HCT116 (cell line): ENCODE measurements at regions not wholly inside any gene's neighbourhood (a gene's known extent, or its start where the extent isn't known, plus 50 kb on each side); places are given as distances from the start of the nearest gene placed in this dataset.

ENCODE experiments used
- ATAC-seq: fragments of 200-7000 bp; cut with Tn5 transposase; 2 replicates; pipeline ENCODE4 v1.9.1; 2020; ENCODE audit warnings: mild to moderate bottlenecking, moderate library complexity
- BruUV-seq: library from RNA; stranded (reverse); fragments of 400-500 nt; replicated peaks from 2 replicates; lab custom pipeline; 2021; lab: Mats Ljungman, UMichigan
- CTCF ChIA-PET: fragments of 300-600 bp; sonication (Branson Sonifier 250); formaldehyde crosslinking; loops from one replicate; lab custom pipeline; 2021; ENCODE audit warnings: antibody characterized with exemption; lab: Charles Lee
- POLR2A ChIA-PET: fragments of 300-600, 350-600 bp; sonication (Branson Sonifier 250); formaldehyde crosslinking; loops from one replicate; lab custom pipeline; 2021; ENCODE audit warnings: antibody characterized with exemption; lab: Charles Lee
- RAD21 ChIA-PET, 2 experiments: fragments of 300-600 bp; sonication (Branson Sonifier 250); formaldehyde crosslinking; loops; one replicate each; lab custom pipeline; 2023; ENCODE audit warnings: low total read pairs in 2 of 2; ENCODE audit not compliant: uncharacterized antibody in 2 of 2, unreplicated experiment in 2 of 2, low non-redundant PET in 1 of 2; lab: Charles Lee
- DNase-seq: peaks from one replicate; pipeline ENCODE4 v3.0.0-alpha.2; 2010; ENCODE audit warnings: low read depth, low spot score
- H2AFZ ChIP-seq: fragments of 200-600 bp; shearing (Covaris generic), sonication (generic); 2 replicates; pipeline ENCODE4 v1.6.1; 2017; ENCODE audit warnings: low read depth, mixed run types, mixed read lengths, antibody characterized with exemption, low read length; ENCODE audit not compliant: poor library complexity, severe bottlenecking
- H3K27ac ChIP-seq: 2 replicates; pipeline ENCODE4 v1.5.1; 2012; ENCODE audit warnings: low read depth, low read length
- H3K27me3 ChIP-seq: fragments of 200-600 bp; sonication (generic); 2 replicates; pipeline ENCODE4 v1.6.1; 2016; ENCODE audit warnings: mixed run types, low read length, mixed read lengths; ENCODE audit not compliant: insufficient read depth
- H3K36me3 ChIP-seq, 2 experiments: fragments of 200-500 bp in 1 of 2; fragments of 200-600 bp in 1 of 2; sonication (Bioruptor generic) in 1 of 2; sonication (generic) in 1 of 2; 2 replicates each; pipeline versions ENCODE4 v1.5.1 to v1.6.1; 2014 to 2016; ENCODE audit warnings: low read length in 2 of 2, inconsistent platforms in 1 of 2, mixed read lengths in 1 of 2, mixed run types in 1 of 2; ENCODE audit not compliant: insufficient read depth in 2 of 2, control insufficient read depth in 1 of 2
- H3K4me1 ChIP-seq, 2 experiments: fragments of 200-600 bp in 1 of 2; sonication (generic) in 1 of 2; 2 replicates each; pipeline versions ENCODE4 v1.5.1 to v1.6.1; 2012 to 2017; ENCODE audit warnings: low read length in 2 of 2, inconsistent platforms in 1 of 2, mild to moderate bottlenecking in 1 of 2, mixed read lengths in 1 of 2, mixed run types in 1 of 2, moderate library complexity in 1 of 2; ENCODE audit not compliant: insufficient read depth in 2 of 2, control insufficient read depth in 1 of 2
- H3K4me2 ChIP-seq: fragments of 200-600 bp; sonication (generic); 2 replicates; pipeline ENCODE4 v1.6.1; 2017; ENCODE audit warnings: mixed run types, low read length, mixed read lengths
- H3K4me3 ChIP-seq, 2 experiments: fragments of 200-600 bp in 1 of 2; sonication (generic) in 1 of 2; replicated peaks in 1 of 2; 2 replicates each; pipeline ENCODE4 v1.5.1; 2011 to 2016; ENCODE audit warnings: low read length in 2 of 2, control low read depth in 1 of 2, low read depth in 1 of 2, mild to moderate bottlenecking in 1 of 2, mixed read lengths in 1 of 2, mixed run types in 1 of 2
- H3K79me2 ChIP-seq: fragments of 200-600 bp; sonication (generic); 2 replicates; pipeline ENCODE4 v1.6.1; 2017; ENCODE audit warnings: mild to moderate bottlenecking, mixed run types, low read length, moderate library complexity, mixed read lengths; ENCODE audit not compliant: insufficient read depth
- H3K9ac ChIP-seq: fragments of 200-600 bp; sonication (generic); 2 replicates; pipeline ENCODE4 v1.6.1; 2016; ENCODE audit warnings: low read length, mixed read lengths
- H3K9me2 ChIP-seq: fragments of 200-600 bp; sonication (generic), shearing (Covaris generic); 2 replicates; pipeline ENCODE4 v1.6.1; 2017; ENCODE audit warnings: mixed run types, mild to moderate bottlenecking, moderate library complexity; ENCODE audit not compliant: insufficient read depth
- H3K9me3 ChIP-seq, 2 experiments: fragments of 200-500 bp in 1 of 2; fragments of 200-600 bp in 1 of 2; sonication (Bioruptor generic) in 1 of 2; sonication (generic) in 1 of 2; 2 replicates each; pipeline ENCODE4 v1.6.1; 2014 to 2017; ENCODE audit warnings: low read length in 2 of 2, mixed read lengths in 2 of 2, inconsistent platforms in 1 of 2, low read depth in 1 of 2, mild to moderate bottlenecking in 1 of 2, mixed run types in 1 of 2, moderate library complexity in 1 of 2; ENCODE audit not compliant: control insufficient read depth in 1 of 2, insufficient read depth in 1 of 2
- H4K20me1 ChIP-seq: fragments of 200-600 bp; sonication (generic), shearing (Covaris generic); 2 replicates; pipeline ENCODE4 v1.6.1; 2017; ENCODE audit warnings: mixed run types, mild to moderate bottlenecking, moderate library complexity; ENCODE audit not compliant: insufficient read depth
- CTCF ChIP-seq, 3 experiments: fragments of 200-600 bp in 1 of 3; sonication (generic) in 1 of 3; IDR thresholded peaks in 2 of 3; conservative IDR thresholded peaks in 1 of 3; 2 replicates each; pipeline ENCODE4 v1.5.1; 2012 to 2017; ENCODE audit warnings: low read depth in 2 of 3, low read length in 2 of 3, antibody characterized with exemption in 1 of 3, borderline replicate concordance in 1 of 3, control low read depth in 1 of 3, mild to moderate bottlenecking in 1 of 3, mixed read lengths in 1 of 3, mixed run types in 1 of 3, moderate library complexity in 1 of 3; ENCODE audit not compliant: insufficient read depth in 1 of 3
- EGR1 ChIP-seq: IDR thresholded peaks from 2 replicates; pipeline ENCODE4 v1.6.1; 2012; ENCODE audit warnings: low read depth
- EZH2 ChIP-seq: fragments of 200-600 bp; sonication (generic); IDR thresholded peaks from 2 replicates; pipeline ENCODE4 v1.6.1; 2017; ENCODE audit warnings: antibody characterized with exemption, mixed run types
- EZH2phosphoT487 ChIP-seq: fragments of 200-600 bp; IDR thresholded peaks from 2 replicates; pipeline ENCODE4 v1.6.1; 2018; ENCODE audit warnings: antibody characterized with exemption, borderline replicate concordance
- MAX ChIP-seq: IDR thresholded peaks from 2 replicates; pipeline ENCODE4 v1.6.1; 2012
- POLR2A ChIP-seq: IDR thresholded peaks from 2 replicates; pipeline ENCODE4 v1.7.0; 2011; ENCODE audit warnings: borderline replicate concordance; ENCODE audit not compliant: insufficient read depth, insufficient read length; ENCODE audit errors: extremely low read depth
- POLR2AphosphoS5 ChIP-seq: IDR thresholded peaks from 2 replicates; pipeline ENCODE4 v1.6.1; 2011; ENCODE audit warnings: mild to moderate bottlenecking, low read depth, low read length, moderate library complexity
- RAD21 ChIP-seq: IDR thresholded peaks from 2 replicates; pipeline ENCODE4 v1.6.1; 2012; ENCODE audit warnings: low read depth, mild to moderate bottlenecking
- SIN3A ChIP-seq: IDR thresholded peaks from 2 replicates; pipeline ENCODE4 v1.6.1; 2012; ENCODE audit warnings: low read depth
- SP1 ChIP-seq: IDR thresholded peaks from 2 replicates; pipeline ENCODE4 v1.6.1; 2012; ENCODE audit warnings: low read depth
- TCF7L2 ChIP-seq: IDR thresholded peaks from 2 replicates; pipeline ENCODE4 v1.7.0; 2011; ENCODE audit warnings: borderline replicate concordance, inconsistent platforms; ENCODE audit not compliant: insufficient read depth, insufficient read length; ENCODE audit errors: extremely low read depth
- ZFX ChIP-seq: fragments of 450-650 bp; IDR thresholded peaks from 2 replicates; pipeline ENCODE4 v1.6.1; 2017
- intact Hi-C: fragments of 100-400 bp; cut with micrococcal nuclease; formaldehyde crosslinking; loops from 2 replicates; pipeline ENCODE4 v1.10.0; 2022

GRCh38 chr13:69644447-69644846, 463.2 kb upstream of the ATXN8OS start:
- intact Hi-C loops: no loop called here
- Histone ChIP-seq H3K27ac (no peak overlapping the region), H3K4me1 (no peaks in the 10 kb centered on the region)
- no peak for TF ChIP-seq ZFX
- no peak for TF ChIP-seq EZH2phosphoT487
- no peak for TF ChIP-seq TCF7L2
- TF ChIP-seq EZH2: no peak
- TF ChIP-seq RAD21: no peak
- no peak for TF ChIP-seq EGR1
- no peak for TF ChIP-seq SIN3A
- TF ChIP-seq POLR2AphosphoS5: no peak
- no peak for TF ChIP-seq SP1
- no peak for TF ChIP-seq CTCF (IDR thresholded peaks at IDR 0.05 in 2 of 3, conservative IDR thresholded peaks at IDR 0.05 in 1 of 3; ENCODE audit: borderline replicate concordance in 1 of 3, insufficient read depth in 1 of 3, low read depth in 2 of 3, low read length in 2 of 3)
- TF ChIP-seq POLR2A: no peak
- TF ChIP-seq MAX: no peak
- TF ChIP-seq, all 23 proteins: peak for 0
- Histone ChIP-seq H2AFZ (no peak overlapping the region), H3K9me2 (no peaks in the 10 kb centered on the region), H3K79me2 (no peaks in the 10 kb centered on the region), H3K36me3 (no peaks in the 10 kb centered on the region), H4K20me1 (no peaks in the 10 kb centered on the region), H3K9me3 (peaks cover 3 to 4% of the 10 kb centered on the region in 2 experiments; a peak in 2 of 4 replicates), H3K4me3 (no peak overlapping the region), H3K9ac (no peak overlapping the region), H3K27me3 (no peaks in the 10 kb centered on the region), H3K4me2 (no peak overlapping the region)
- CTCF ChIA-PET: no interaction called here
- POLR2A ChIA-PET: no interaction called here
- no TSS peak for BruUV-seq
- DNase-seq: no peak
- ATAC-seq: no peak
- RAD21 ChIA-PET: no interaction called here
